Cardiac muscle cell (in vitro differentiated cells and primary cell): ENCODE measurements at regions not wholly inside any gene's neighbourhood (a gene's known extent, or its start where the extent isn't known, plus 50 kb on each side); places are given as distances from the start of the nearest gene placed in this dataset.

Experiments used
- DNase-seq, 2 donors: peaks; one replicate each; pipeline versions ENCODE4 v3.0.0 to v3.0.0-alpha.2; 2010 to 2017; ENCODE audit warnings: low read depth in 1 of 2, low spot score in 1 of 2
- H3K27ac ChIP-seq: fragments of 200-600 bp; sonication (generic); 2 replicates; pipeline ENCODE4 v1.5.1; 2016
- H3K27me3 ChIP-seq: fragments of 200-600 bp; sonication (generic); 2 replicates; pipeline ENCODE4 v1.6.0; 2016; ENCODE audit warnings: control low read depth
- H3K36me3 ChIP-seq: fragments of 200-600 bp; sonication (generic); 2 replicates; pipeline ENCODE4 v1.5.1; 2016; ENCODE audit warnings: control low read depth
- H3K4me1 ChIP-seq: fragments of 200-600 bp; sonication (generic); 2 replicates; pipeline ENCODE4 v1.8.1; 2017; ENCODE audit warnings: low read depth, mild to moderate bottlenecking, mixed run types
- H3K4me3 ChIP-seq: fragments of 200-600 bp; sonication (generic); 2 replicates; pipeline ENCODE4 v1.5.1; 2016; ENCODE audit warnings: mild to moderate bottlenecking
- H3K9me3 ChIP-seq: fragments of 200-600 bp; sonication (generic); 2 replicates; pipeline ENCODE4 v1.5.1; 2017; ENCODE audit warnings: low read depth, mild to moderate bottlenecking, control low read depth
- TF ChIP-seq, protein P1 (sequence below): IDR thresholded peaks from 2 replicates; pipeline ENCODE4 v1.5.1; 2012; ENCODE audit warnings: low read depth, mild to moderate bottlenecking, low read length

- Histone ChIP-seq H3K36me3 (no peaks in the 10 kb centered on the region), H3K27me3 (no peaks in the 10 kb centered on the region), H3K4me1 (no peaks in the 10 kb centered on the region), H3K9me3 (no peaks in the 10 kb centered on the region), H3K27ac (no peak overlapping the region), H3K4me3 (no peak overlapping the region)
- TF ChIP-seq, protein P1, sequence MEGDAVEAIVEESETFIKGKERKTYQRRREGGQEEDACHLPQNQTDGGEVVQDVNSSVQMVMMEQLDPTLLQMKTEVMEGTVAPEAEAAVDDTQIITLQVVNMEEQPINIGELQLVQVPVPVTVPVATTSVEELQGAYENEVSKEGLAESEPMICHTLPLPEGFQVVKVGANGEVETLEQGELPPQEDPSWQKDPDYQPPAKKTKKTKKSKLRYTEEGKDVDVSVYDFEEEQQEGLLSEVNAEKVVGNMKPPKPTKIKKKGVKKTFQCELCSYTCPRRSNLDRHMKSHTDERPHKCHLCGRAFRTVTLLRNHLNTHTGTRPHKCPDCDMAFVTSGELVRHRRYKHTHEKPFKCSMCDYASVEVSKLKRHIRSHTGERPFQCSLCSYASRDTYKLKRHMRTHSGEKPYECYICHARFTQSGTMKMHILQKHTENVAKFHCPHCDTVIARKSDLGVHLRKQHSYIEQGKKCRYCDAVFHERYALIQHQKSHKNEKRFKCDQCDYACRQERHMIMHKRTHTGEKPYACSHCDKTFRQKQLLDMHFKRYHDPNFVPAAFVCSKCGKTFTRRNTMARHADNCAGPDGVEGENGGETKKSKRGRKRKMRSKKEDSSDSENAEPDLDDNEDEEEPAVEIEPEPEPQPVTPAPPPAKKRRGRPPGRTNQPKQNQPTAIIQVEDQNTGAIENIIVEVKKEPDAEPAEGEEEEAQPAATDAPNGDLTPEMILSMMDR = no peak
- no peak for DNase-seq
Observed at GRCh38 chr2:181185421-181185820, 205.0 kb downstream of the UBE2E3 start.

DNA sequence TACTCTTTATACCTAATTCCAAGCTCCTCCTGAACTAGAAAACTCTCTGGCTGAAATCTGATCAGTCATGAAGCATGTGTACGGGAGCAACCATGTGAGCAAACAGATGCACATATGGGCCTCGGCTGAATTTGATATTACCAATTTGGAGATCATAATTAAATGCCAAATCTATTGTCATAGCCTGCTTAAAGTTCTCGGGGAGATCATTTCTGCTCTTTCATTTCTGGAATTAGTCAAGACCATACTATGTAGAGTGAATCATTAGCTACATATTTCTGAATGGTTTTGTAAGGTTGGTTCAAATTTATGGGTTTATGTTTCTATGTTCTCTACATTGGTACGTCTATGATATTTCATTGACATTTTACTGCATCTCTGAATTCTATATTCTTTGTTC, 205.5 kb downstream of the UBE2E3 start:
- DNase-seq = no peak

DNA sequence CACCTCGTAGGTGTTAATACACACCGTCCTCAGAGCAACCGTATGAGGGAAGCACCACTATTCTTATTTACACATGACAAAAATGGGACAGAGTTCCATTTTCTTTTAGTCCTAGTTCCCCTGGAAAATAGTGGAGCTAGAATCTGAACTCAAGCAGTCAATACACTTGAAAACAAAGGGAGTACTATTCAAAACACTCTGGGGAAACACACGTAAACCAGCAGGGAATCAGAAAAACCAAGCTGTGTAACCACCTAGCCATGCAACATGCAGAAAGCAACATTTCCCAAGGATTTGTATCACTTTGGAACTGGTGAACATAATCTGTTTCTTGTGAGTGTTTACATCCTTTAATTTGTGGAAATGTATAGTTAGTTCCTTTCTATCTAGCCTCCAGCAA, 208.2 kb downstream of the UBE2E3 start:
- no peaks in the 10 kb centered on the region for H3K4me1 ChIP-seq
- no peaks in the 10 kb centered on the region for H3K27me3 ChIP-seq
- no peak for DNase-seq
- H3K36me3 ChIP-seq = no peaks in the 10 kb centered on the region
- no peaks in the 10 kb centered on the region for H3K9me3 ChIP-seq
- H3K4me3 ChIP-seq = no peak overlapping the region
- no peak overlapping the region for H3K27ac ChIP-seq
- TF ChIP-seq, protein P1 = no peak

More for the DNA sequence above, 205.5 kb downstream of the UBE2E3 start:
- H3K27ac ChIP-seq = no peak overlapping the region
- no peaks in the 10 kb centered on the region for H3K4me1 ChIP-seq
- H3K4me3 ChIP-seq = no peak overlapping the region
- no peaks in the 10 kb centered on the region for H3K9me3 ChIP-seq
- TF ChIP-seq, protein P1 = no peak
- no peaks in the 10 kb centered on the region for H3K36me3 ChIP-seq
- H3K27me3 ChIP-seq = no peaks in the 10 kb centered on the region

- H3K4me3 ChIP-seq = no peak overlapping the region
- H3K36me3 ChIP-seq = no peaks in the 10 kb centered on the region
- no peaks in the 10 kb centered on the region for H3K27me3 ChIP-seq
- TF ChIP-seq, protein P1 = no peak
- H3K4me1 ChIP-seq = no peaks in the 10 kb centered on the region
- no peaks in the 10 kb centered on the region for H3K9me3 ChIP-seq
- no peak for DNase-seq
- no peak overlapping the region for H3K27ac ChIP-seq
Observed at GRCh38 chr2:181189951-181190350, 209.5 kb downstream of the UBE2E3 start.

- H3K4me3 ChIP-seq = no peak overlapping the region
- no peaks in the 10 kb centered on the region for H3K36me3 ChIP-seq
- H3K27ac ChIP-seq = no peak overlapping the region
- H3K27me3 ChIP-seq = no peaks in the 10 kb centered on the region
- H3K9me3 ChIP-seq = no peaks in the 10 kb centered on the region
- TF ChIP-seq, protein P1 = no peak
- no peaks in the 10 kb centered on the region for H3K4me1 ChIP-seq
- no peak for DNase-seq
Observed at GRCh38 chr2:181190711-181191110, 210.3 kb downstream of the UBE2E3 start.

DNA sequence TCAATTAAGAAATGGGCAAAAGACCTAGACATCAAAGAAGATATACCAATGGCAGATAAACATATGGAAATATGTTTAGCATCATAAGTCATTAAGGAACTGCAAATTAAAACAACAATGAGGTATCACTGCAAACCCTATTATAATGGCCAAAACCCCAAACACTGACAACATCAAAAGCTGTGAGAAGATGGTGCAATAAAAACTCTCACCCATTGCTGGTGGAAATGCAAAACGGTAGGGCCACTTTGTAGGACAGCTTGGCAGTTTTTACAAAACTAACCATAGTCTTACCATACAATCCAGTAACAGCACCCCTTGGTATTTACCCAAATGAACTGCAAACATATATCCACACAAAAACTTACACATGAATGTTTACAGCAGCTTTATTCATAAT, 213.1 kb downstream of the UBE2E3 start:
- no peaks in the 10 kb centered on the region for H3K4me1 ChIP-seq
- TF ChIP-seq, protein P1 = no peak
- no peaks in the 10 kb centered on the region for H3K27me3 ChIP-seq
- no peak overlapping the region for H3K27ac ChIP-seq
- no peak overlapping the region for H3K4me3 ChIP-seq
- no peaks in the 10 kb centered on the region for H3K9me3 ChIP-seq
- H3K36me3 ChIP-seq = no peaks in the 10 kb centered on the region
- no peak for DNase-seq
